ENCODE measurements at regions not wholly inside any gene's neighbourhood (a gene's known extent, or its start where the extent isn't known, plus 50 kb on each side); places are given as distances from the start of the nearest gene placed in this dataset.

- DNase-seq (ENCODE audit: low spot score in 2 of 2) = no peak
- intact Hi-C loops (cut with DNase I; ENCODE audit: low total_unique reads) = no loop called here
- TF ChIP-seq, protein P1, sequence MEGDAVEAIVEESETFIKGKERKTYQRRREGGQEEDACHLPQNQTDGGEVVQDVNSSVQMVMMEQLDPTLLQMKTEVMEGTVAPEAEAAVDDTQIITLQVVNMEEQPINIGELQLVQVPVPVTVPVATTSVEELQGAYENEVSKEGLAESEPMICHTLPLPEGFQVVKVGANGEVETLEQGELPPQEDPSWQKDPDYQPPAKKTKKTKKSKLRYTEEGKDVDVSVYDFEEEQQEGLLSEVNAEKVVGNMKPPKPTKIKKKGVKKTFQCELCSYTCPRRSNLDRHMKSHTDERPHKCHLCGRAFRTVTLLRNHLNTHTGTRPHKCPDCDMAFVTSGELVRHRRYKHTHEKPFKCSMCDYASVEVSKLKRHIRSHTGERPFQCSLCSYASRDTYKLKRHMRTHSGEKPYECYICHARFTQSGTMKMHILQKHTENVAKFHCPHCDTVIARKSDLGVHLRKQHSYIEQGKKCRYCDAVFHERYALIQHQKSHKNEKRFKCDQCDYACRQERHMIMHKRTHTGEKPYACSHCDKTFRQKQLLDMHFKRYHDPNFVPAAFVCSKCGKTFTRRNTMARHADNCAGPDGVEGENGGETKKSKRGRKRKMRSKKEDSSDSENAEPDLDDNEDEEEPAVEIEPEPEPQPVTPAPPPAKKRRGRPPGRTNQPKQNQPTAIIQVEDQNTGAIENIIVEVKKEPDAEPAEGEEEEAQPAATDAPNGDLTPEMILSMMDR (IDR thresholded peaks at IDR 0.05) = no peak
- TF ChIP-seq POLR2A (IDR thresholded peaks at IDR 0.05) = no peak
These were observed 560.6 kb downstream of the CSNK1G3 start for GRCh38 chr5:124072570-124072969.

GRCh38 chr5:124071039-124071438 is 559.1 kb downstream of the CSNK1G3 start:
- TF ChIP-seq POLR2A (IDR thresholded peaks at IDR 0.05) = no peak
- TF ChIP-seq, protein P1 (IDR thresholded peaks at IDR 0.05) = no peak
- 58 to 62% methylated on average over 4 of the region's 4 CpGs for WGBS, 2 donors
- intact Hi-C loops (cut with DNase I; ENCODE audit: low total_unique reads) = no loop called here
- no peak overlapping the region for H3K4me3 ChIP-seq (ENCODE audit: low read depth, poor library complexity, severe bottlenecking)
- DNase-seq (ENCODE audit: low spot score in 2 of 2) = no peak

More at GRCh38 chr5:124072570-124072969, 560.6 kb downstream of the CSNK1G3 start:
- H3K4me3 ChIP-seq (ENCODE audit: low read depth, poor library complexity, severe bottlenecking) = no peak overlapping the region

- TF ChIP-seq, protein P1 (IDR thresholded peaks at IDR 0.05) = no peak
- no peak for TF ChIP-seq POLR2A (IDR thresholded peaks at IDR 0.05)
- H3K4me3 ChIP-seq (ENCODE audit: low read depth, poor library complexity, severe bottlenecking) = no peak overlapping the region
- WGBS, 2 donors = 92 to 96% methylated on average over 2 of the region's 2 CpGs
- intact Hi-C loops (cut with DNase I; ENCODE audit: low total_unique reads) = no loop called here
- DNase-seq (ENCODE audit: low spot score in 2 of 2) = no peak
These were observed 553.5 kb downstream of the CSNK1G3 start for GRCh38 chr5:124065508-124065907.

GRCh38 chr5:124064956-124065355 is 553.0 kb downstream of the CSNK1G3 start:
- no peak for DNase-seq (ENCODE audit: low spot score in 2 of 2)
- no peak overlapping the region for H3K4me3 ChIP-seq (ENCODE audit: low read depth, poor library complexity, severe bottlenecking)
- TF ChIP-seq, protein P1 (IDR thresholded peaks at IDR 0.05) = no peak
- no peak for TF ChIP-seq POLR2A (IDR thresholded peaks at IDR 0.05)
- intact Hi-C loops (cut with DNase I; ENCODE audit: low total_unique reads) = no loop called here
- WGBS, 2 donors = 79 to 84% methylated on average over 1 of the region's 1 CpG

GRCh38 chr5:124061663-124062062 is 549.7 kb downstream of the CSNK1G3 start:
- intact Hi-C loops (cut with DNase I; ENCODE audit: low total_unique reads) = no loop called here
- TF ChIP-seq, protein P1 (IDR thresholded peaks at IDR 0.05) = no peak
- TF ChIP-seq POLR2A (IDR thresholded peaks at IDR 0.05) = no peak
- peak in 1 of 2 donors; percentile 48 for DNase-seq (ENCODE audit: low spot score in 2 of 2)
- WGBS, 2 donors = 43 to 54% methylated on average over 1 of the region's 1 CpG
- H3K4me3 ChIP-seq (ENCODE audit: low read depth, poor library complexity, severe bottlenecking) = no peak overlapping the region

DNA sequence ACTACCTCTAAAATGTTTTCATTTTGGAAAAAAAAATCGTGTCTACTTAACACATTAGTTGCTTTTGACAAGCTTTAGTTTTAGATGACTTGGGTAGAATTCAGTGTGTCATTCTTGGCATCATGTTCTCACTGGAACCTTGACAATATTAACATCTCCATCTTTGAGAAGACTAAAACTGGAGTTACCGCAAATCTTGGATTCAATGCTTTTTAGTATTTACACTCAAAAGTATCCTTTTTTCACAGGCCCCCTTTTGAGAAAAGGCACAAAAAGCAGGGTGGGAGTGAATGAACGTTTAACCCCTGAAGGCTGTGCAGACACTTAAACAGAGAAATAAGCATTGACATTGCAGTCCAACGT is 549.1 kb downstream of the CSNK1G3 start:
- WGBS, 2 donors = 58 to 62% methylated on average over 4 of the region's 4 CpGs
- intact Hi-C loops (cut with DNase I; ENCODE audit: low total_unique reads) = no loop called here
- TF ChIP-seq, protein P1 (IDR thresholded peaks at IDR 0.05) = no peak
- no peak for TF ChIP-seq POLR2A (IDR thresholded peaks at IDR 0.05)
- DNase-seq (ENCODE audit: low spot score in 2 of 2) = no peak
- H3K4me3 ChIP-seq (ENCODE audit: low read depth, poor library complexity, severe bottlenecking) = no peak overlapping the region

All from lower leg skin (tissue), 4 donors.